H1 (cell line): ENCODE measurements at regions not wholly inside any gene's neighbourhood (a gene's known extent, or its start where the extent isn't known, plus 50 kb on each side); places are given as distances from the start of the nearest gene placed in this dataset.

Experiments used
- CTCF ChIA-PET: fragments of 300-600 bp; sonication (Branson Sonifier 250); formaldehyde crosslinking; loops from one replicate; lab custom pipeline; 2021; ENCODE audit not compliant: partially characterized antibody; lab: Charles Lee
- POLR2A ChIA-PET: fragments of 300-600 bp; sonication (Branson Sonifier 250); formaldehyde crosslinking; loops from one replicate; lab custom pipeline; 2021; ENCODE audit warnings: inconsistent platforms; ENCODE audit not compliant: partially characterized antibody; lab: Charles Lee
- DNase-seq, 2 experiments: peaks; one replicate each; pipeline versions ENCODE4 v3.0.0 to v3.0.0-alpha.2; 2010 to 2022; ENCODE audit warnings: low spot score in 2 of 2, low read depth in 1 of 2, mixed read lengths in 1 of 2
- FAIRE-seq: peaks from 2 replicates; lab custom pipeline; 2011; peaks lifted over from hg19 to GRCh38; lab: Jason Lieb, UNC
- H2AFZ ChIP-seq: 2 replicates; pipeline ENCODE4 v1.8.1; 2012; ENCODE audit warnings: low read length, inconsistent platforms
- H2AK5ac ChIP-seq: 2 replicates; pipeline ENCODE4 v1.6.1; 2013; ENCODE audit warnings: low read depth, low read length
- H2BK120ac ChIP-seq: replicated peaks from 2 replicates; pipeline ENCODE3; 2013; ENCODE audit warnings: low read depth, low read length, inconsistent platforms
- H2BK12ac ChIP-seq: 2 replicates; pipeline ENCODE4 v1.6.1; 2013; ENCODE audit warnings: low read depth, low read length
- H2BK15ac ChIP-seq: 2 replicates; pipeline ENCODE4 v1.6.1; 2013; ENCODE audit warnings: low read length
- H2BK20ac ChIP-seq: 2 replicates; pipeline ENCODE4 v1.6.1; 2013; ENCODE audit warnings: low read length
- H2BK5ac ChIP-seq: 2 replicates; pipeline ENCODE4 v1.6.1; 2013; ENCODE audit warnings: low read depth, low read length
- H3K14ac ChIP-seq: 2 replicates; pipeline ENCODE4 v1.6.1; 2013; ENCODE audit warnings: inconsistent platforms; ENCODE audit not compliant: insufficient read length
- H3K18ac ChIP-seq: 2 replicates; pipeline ENCODE4 v1.6.1; 2013; ENCODE audit warnings: low read length; ENCODE audit errors: extremely low read depth
- H3K23ac ChIP-seq: 2 replicates; pipeline ENCODE4 v1.6.1; 2013; ENCODE audit warnings: inconsistent platforms; ENCODE audit not compliant: insufficient read length
- H3K23me2 ChIP-seq: 2 replicates; pipeline ENCODE4 v1.6.1; 2013; ENCODE audit warnings: low read depth, low read length
- H3K27ac ChIP-seq: 2 replicates; pipeline ENCODE4 v1.6.1; 2011; ENCODE audit warnings: low read depth, low read length, inconsistent platforms
- H3K27me3 ChIP-seq, 4 experiments: replicated peaks in 1 of 4; 1 replicate in 1 of 4; 2 replicates in 3 of 4; pipeline versions ENCODE4 v1.6.1 to v1.8.1; 2011 to 2013; ENCODE audit warnings: low read length in 3 of 4, mild to moderate bottlenecking in 3 of 4, inconsistent platforms in 2 of 4, mixed read lengths in 2 of 4, moderate library complexity in 1 of 4; ENCODE audit not compliant: control insufficient read depth in 3 of 4, insufficient read depth in 3 of 4; ENCODE audit errors: extremely low read depth in 1 of 4
- H3K36me3 ChIP-seq, 4 experiments: 2 replicates each; pipeline versions ENCODE4 v1.6.1 to v1.8.1; 2011 to 2013; ENCODE audit warnings: mild to moderate bottlenecking in 4 of 4, low read length in 3 of 4, moderate library complexity in 2 of 4, control low read depth in 1 of 4, inconsistent platforms in 1 of 4; ENCODE audit not compliant: insufficient read depth in 4 of 4, control insufficient read depth in 2 of 4
- H3K4ac ChIP-seq: replicated peaks from 2 replicates; pipeline ENCODE3; 2013; ENCODE audit warnings: low read length, low read depth, mixed read lengths, inconsistent platforms; ENCODE audit not compliant: insufficient read length
- H3K4me1 ChIP-seq, 4 experiments: replicated peaks in 1 of 4; 1 replicate in 1 of 4; 2 replicates in 3 of 4; pipeline versions ENCODE4 v1.6.1 to v1.8.1; 2011 to 2013; ENCODE audit warnings: low read length in 3 of 4, inconsistent platforms in 2 of 4, mixed read lengths in 1 of 4; ENCODE audit not compliant: insufficient read depth in 4 of 4, control insufficient read depth in 3 of 4
- H3K4me2 ChIP-seq, 2 experiments: 2 replicates each; pipeline versions ENCODE4 v1.6.1 to v1.8.1; 2011 to 2013; ENCODE audit warnings: low read depth in 2 of 2, low read length in 2 of 2, control low read depth in 1 of 2, inconsistent platforms in 1 of 2, mild to moderate bottlenecking in 1 of 2; ENCODE audit not compliant: insufficient read depth in 1 of 2
- H3K4me3 ChIP-seq, 4 experiments: fragments of 200-600, 300-600 bp in 1 of 4; sonication (generic), shearing (Covaris generic), sonication (Bioruptor Twin) in 1 of 4; 2 replicates each; pipeline versions ENCODE4 v1.5.1 to v1.8.1; 2011 to 2016; ENCODE audit warnings: low read length in 4 of 4, low read depth in 3 of 4, control low read depth in 2 of 4, inconsistent platforms in 2 of 4, mild to moderate bottlenecking in 2 of 4, mixed read lengths in 1 of 4, moderate library complexity in 1 of 4; ENCODE audit not compliant: insufficient read depth in 2 of 4; ENCODE audit errors: extremely low read depth in 1 of 4
- H3K56ac ChIP-seq: replicated peaks from 2 replicates; pipeline ENCODE3; 2013; ENCODE audit warnings: low read depth, mild to moderate bottlenecking, mixed read lengths, low read length, inconsistent platforms; ENCODE audit not compliant: insufficient read length
- H3K79me1 ChIP-seq: 2 replicates; pipeline ENCODE4 v1.6.1; 2013; ENCODE audit warnings: low read depth, low read length, control low read depth
- H3K79me2 ChIP-seq, 2 experiments: 2 replicates each; pipeline versions ENCODE4 v1.6.1 to v1.8.1; 2012 to 2013; ENCODE audit warnings: low read length in 2 of 2, mild to moderate bottlenecking in 2 of 2, inconsistent platforms in 1 of 2; ENCODE audit not compliant: insufficient read depth in 2 of 2, control insufficient read depth in 1 of 2
- H3K9ac ChIP-seq, 4 experiments: replicated peaks in 1 of 4; 1 replicate in 1 of 4; 2 replicates in 3 of 4; pipeline versions ENCODE4 v1.6.1 to v1.8.1; 2011 to 2013; ENCODE audit warnings: low read depth in 3 of 4, low read length in 3 of 4, control low read depth in 2 of 4, mild to moderate bottlenecking in 2 of 4, moderate library complexity in 2 of 4, inconsistent platforms in 1 of 4; ENCODE audit errors: extremely low read depth in 1 of 4
- H3K9me3 ChIP-seq, 2 experiments: 2 replicates each; pipeline versions ENCODE4 v1.6.1 to v1.8.1; 2012 to 2013; ENCODE audit warnings: mild to moderate bottlenecking in 2 of 2, moderate library complexity in 2 of 2, control low read depth in 1 of 2, inconsistent platforms in 1 of 2, low read depth in 1 of 2, low read length in 1 of 2, mixed read lengths in 1 of 2; ENCODE audit not compliant: insufficient read depth in 2 of 2
- H4K20me1 ChIP-seq, 2 experiments: replicated peaks in 1 of 2; 2 replicates each; pipeline versions ENCODE3 to v1.8.1; 2011 to 2013; ENCODE audit warnings: inconsistent platforms in 2 of 2, low read length in 2 of 2, mild to moderate bottlenecking in 1 of 2; ENCODE audit not compliant: insufficient read depth in 2 of 2, control insufficient read depth in 1 of 2
- H4K5ac ChIP-seq: 2 replicates; pipeline ENCODE4 v1.6.1; 2013; ENCODE audit warnings: low read length, low read depth, mixed read lengths, inconsistent platforms; ENCODE audit not compliant: insufficient read length
- H4K8ac ChIP-seq: 2 replicates; pipeline ENCODE4 v1.8.0; 2013; ENCODE audit warnings: mild to moderate bottlenecking, moderate library complexity, low read length, inconsistent platforms; ENCODE audit not compliant: insufficient read depth; ENCODE audit errors: extremely low read depth
- H4K91ac ChIP-seq: replicated peaks from 2 replicates; pipeline ENCODE3; 2013; ENCODE audit warnings: low read length, mixed read lengths, inconsistent platforms; ENCODE audit not compliant: insufficient read length
- CBX5 ChIP-seq: fragments of 300-800, 300-1000 bp; sonication (generic); IDR thresholded peaks from 2 replicates; pipeline ENCODE4 v1.7.1; 2016; ENCODE audit warnings: antibody characterized with exemption, low read length, low read depth
- CHD1 ChIP-seq: IDR thresholded peaks from 2 replicates; pipeline ENCODE4 v1.6.1; 2012; ENCODE audit warnings: low read depth, low read length, improper control_type of control experiment
- EP300 ChIP-seq, 2 experiments: IDR thresholded peaks; 1 replicate in 1 of 2; 2 replicates in 1 of 2; pipeline ENCODE4 v1.6.1; 2011 to 2012; ENCODE audit warnings: low read depth in 2 of 2, low read length in 2 of 2, mild to moderate bottlenecking in 2 of 2, borderline replicate concordance in 1 of 2, inconsistent platforms in 1 of 2, moderate library complexity in 1 of 2
- EZH2 ChIP-seq: fragments of 200-600 bp; sonication (generic); IDR thresholded peaks from 2 replicates; pipeline ENCODE4 v1.7.1; 2012; ENCODE audit warnings: low read depth, mild to moderate bottlenecking, moderate library complexity, low read length, inconsistent platforms; ENCODE audit not compliant: severe bottlenecking
- FOSL1 ChIP-seq: IDR thresholded peaks from 2 replicates; pipeline ENCODE4 v1.6.1; 2011; ENCODE audit warnings: mild to moderate bottlenecking, low read depth, low read length, moderate library complexity; ENCODE audit not compliant: insufficient read depth
- JUND ChIP-seq: IDR thresholded peaks from 2 replicates; pipeline ENCODE4 v1.6.1; 2011; ENCODE audit warnings: mild to moderate bottlenecking, improper control_type of control experiment, low read length
- PHF8 ChIP-seq: fragments of 200-600 bp; sonication (generic); conservative IDR thresholded peaks from 2 replicates; pipeline ENCODE4 v1.7.1; 2012; ENCODE audit warnings: low read depth, mild to moderate bottlenecking, inconsistent platforms, low read length, moderate library complexity
- POLR2A ChIP-seq, 2 experiments: IDR thresholded peaks; 1 replicate in 1 of 2; 2 replicates in 1 of 2; pipeline ENCODE4 v1.6.1; 2011; ENCODE audit warnings: low read depth in 2 of 2, low read length in 2 of 2, mild to moderate bottlenecking in 2 of 2; ENCODE audit errors: control extremely low read depth in 1 of 2
- SP2 ChIP-seq: IDR thresholded peaks from 2 replicates; pipeline ENCODE4 v1.6.1; 2012; ENCODE audit warnings: mild to moderate bottlenecking, low read length, inconsistent platforms
- SP4 ChIP-seq: IDR thresholded peaks from 2 replicates; pipeline ENCODE4 v1.6.1; 2012; ENCODE audit warnings: low read length, inconsistent platforms
- TAF7 ChIP-seq: optimal IDR thresholded peaks from 2 replicates; pipeline ENCODE3; 2011; ENCODE audit warnings: low read depth, mild to moderate bottlenecking, inconsistent platforms, low read length, moderate library complexity, borderline replicate concordance
- YY1 ChIP-seq: IDR thresholded peaks from 2 replicates; pipeline ENCODE4 v1.6.1; 2011; ENCODE audit warnings: low read depth, mild to moderate bottlenecking, low read length
- ZNF274 ChIP-seq: IDR thresholded peaks from 2 replicates; pipeline ENCODE4 v1.7.0; 2012; ENCODE audit warnings: low read length, borderline replicate concordance; ENCODE audit errors: extremely low read depth
- WGBS, 2 experiments: shearing (Covaris generic) in 1 of 2; methylation state at CpG; one replicate each; pipeline versions ENCODE4 v1.1.6 to v1.1.7; 2013 to 2015; ENCODE audit warnings: low lambda C conversion rate in 2 of 2, mixed read lengths in 2 of 2, inconsistent platforms in 1 of 2, low coverage in 1 of 2, missing lambda C conversion rate in 1 of 2; ENCODE audit not compliant: insufficient replicate concordance in 2 of 2, insufficient coverage in 1 of 2, insufficient read length in 1 of 2; ENCODE audit errors: extremely low coverage in 1 of 2, missing lambda C conversion rate in 1 of 2; 5-methylcytosine and 5-hydroxymethylcytosine counted together
- TF ChIP-seq, protein P1 (sequence below): IDR thresholded peaks from 2 replicates; pipeline ENCODE4 v1.6.1; 2011; ENCODE audit warnings: low read depth, mild to moderate bottlenecking, low read length; ENCODE audit not compliant: insufficient read depth

DNA sequence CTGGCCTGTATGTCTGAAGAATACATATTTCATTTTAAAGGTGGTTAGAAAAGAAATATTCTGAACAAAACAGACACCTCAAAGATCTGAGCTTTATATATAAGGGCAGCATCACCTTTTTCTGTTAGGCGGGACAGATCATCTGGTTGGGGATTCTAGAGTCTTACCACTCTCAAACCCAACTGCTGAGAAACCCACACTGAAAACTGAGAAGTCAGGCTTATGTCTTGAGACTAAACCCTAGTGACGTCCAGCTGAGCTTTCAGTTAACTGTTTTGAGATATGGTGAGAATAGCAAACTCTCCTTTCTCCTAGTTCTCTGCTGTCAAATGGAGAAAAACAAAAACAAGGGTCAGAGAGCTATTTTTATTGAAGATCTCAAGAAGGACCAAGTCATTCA, 63.7 kb upstream of the CCN6 start:
- ChIA-PET POLR2A (interaction anchor here (0.6 kb wide), 1 partner anchor 14 kb away, joined by 3 read pairs; no protein-coding TSS in a partner anchor), CTCF (interaction anchor here (0.8 to 1.2 kb wide), 2 partner anchors 11 to 165 kb away, joined by 3 read pairs; no protein-coding TSS in a partner anchor)
- Histone ChIP-seq H3K79me1 (no peaks in the 10 kb centered on the region), H3K56ac (no peak overlapping the region), H3K36me3 (no peaks in the 10 kb centered on the region), H3K27ac (no peak overlapping the region), H3K14ac (no peak overlapping the region), H3K4ac (no peak overlapping the region), H4K91ac (no peak overlapping the region), H3K23ac (no peak overlapping the region), H2AFZ (no peak overlapping the region), H3K9me3 (no peaks in the 10 kb centered on the region), H2BK12ac (no peak overlapping the region), H2BK15ac (no peak overlapping the region), H3K4me1 (peaks cover 0 to 6% (median 1%) of the 10 kb centered on the region in 4 experiments; a peak in 2 of 7 replicates), H3K18ac (no peak overlapping the region), H3K9ac (no peak overlapping the region), H3K23me2 (no peaks in the 10 kb centered on the region), H3K4me3 (no peak overlapping the region), H4K8ac (no peak overlapping the region), H2BK20ac (no peak overlapping the region), H2AK5ac (no peak overlapping the region), H3K27me3 (no peaks in the 10 kb centered on the region), H4K20me1 (no peaks in the 10 kb centered on the region), H2BK120ac (no peak overlapping the region), H4K5ac (no peak overlapping the region), H2BK5ac (no peak overlapping the region), H3K79me2 (no peaks in the 10 kb centered on the region), H3K4me2 (no peak overlapping the region)
- DNase-seq: no peak
- TF ChIP-seq SP4: no peak
- TF ChIP-seq CHD1: no peak
- no peak for TF ChIP-seq CBX5
- TF ChIP-seq, protein P1, sequence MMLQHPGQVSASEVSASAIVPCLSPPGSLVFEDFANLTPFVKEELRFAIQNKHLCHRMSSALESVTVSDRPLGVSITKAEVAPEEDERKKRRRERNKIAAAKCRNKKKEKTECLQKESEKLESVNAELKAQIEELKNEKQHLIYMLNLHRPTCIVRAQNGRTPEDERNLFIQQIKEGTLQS: no peak
- TF ChIP-seq ZNF274: no peak
- no peak for TF ChIP-seq POLR2A (IDR thresholded peaks at IDR 0.05; ENCODE audit: control extremely low read depth in 1 of 2, low read depth in 2 of 2, low read length in 2 of 2)
- TF ChIP-seq JUND: no peak
- no peak for TF ChIP-seq FOSL1
- no peak for TF ChIP-seq EZH2
- TF ChIP-seq EP300 (IDR thresholded peaks at IDR 0.05; ENCODE audit: borderline replicate concordance in 1 of 2, low read depth in 2 of 2, low read length in 2 of 2): no peak
- no peak for TF ChIP-seq TAF7
- TF ChIP-seq SP2: no peak
- no peak for TF ChIP-seq YY1
- TF ChIP-seq PHF8: no peak
- no peak for FAIRE-seq
- 92% methylated on average over 2 of the region's 2 CpGs; no CpG with 5 or more reads in 1 of the 2 experiments for WGBS, 2 experiments
